NCI-H1417 treated with DMSO at 0.1 percent for 48 hours (cell line): ENCODE measurements at regions not wholly inside any gene's neighbourhood (a gene's known extent, or its start where the extent isn't known, plus 50 kb on each side); places are given as distances from the start of the nearest gene placed in this dataset.
"Not testable (repeated sequence)": the region's sequence is repeated elsewhere in the genome, so short reads cannot be mapped to it uniquely, and the experiment has no call there.

ENCODE experiments used
- DNase-seq: peaks from one replicate; lab custom pipeline; 2025; lab: John Stamatoyannopoulos, UW

DNA sequence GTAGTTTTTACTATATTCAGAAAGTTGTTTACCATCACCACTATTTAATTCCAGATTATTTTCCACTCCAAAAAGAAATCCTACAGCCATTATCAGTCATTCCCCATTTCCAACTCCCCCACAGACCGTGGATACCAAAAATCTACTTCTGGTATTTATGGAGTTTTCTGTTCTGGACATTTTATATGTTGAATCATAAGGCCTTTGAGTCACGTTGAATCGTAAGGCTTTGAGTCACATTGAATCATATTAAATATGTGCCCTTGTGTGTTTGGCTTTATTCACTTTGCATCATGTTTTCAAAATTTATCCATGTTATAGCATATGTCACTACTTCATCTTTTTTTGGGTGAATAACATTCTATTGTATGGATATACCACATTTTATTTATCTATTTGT lies 454.1 kb upstream of the NUDT12 start:
- no peak for DNase-seq

DNA sequence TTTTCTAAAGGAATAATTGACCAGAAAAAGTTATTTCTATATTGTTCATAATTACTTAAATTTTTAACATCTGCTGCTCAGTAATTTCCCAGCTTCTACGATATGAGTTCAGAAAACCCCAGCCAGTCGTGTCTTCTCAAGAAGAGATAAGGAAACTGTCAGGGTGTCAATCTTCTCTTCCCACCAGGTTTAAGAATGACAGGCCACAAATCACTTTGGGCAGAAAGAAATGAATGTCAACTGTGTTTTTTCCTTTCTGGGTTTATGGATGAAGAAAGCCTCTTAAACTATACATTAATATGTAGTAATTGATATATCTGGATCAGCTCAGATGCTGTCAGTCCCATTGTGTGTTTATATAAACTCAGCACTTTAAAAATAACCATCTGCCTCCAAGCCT lies 453.2 kb upstream of the NUDT12 start:
- no peak for DNase-seq

GRCh38 chr5:104002783-104003182 lies 440.2 kb upstream of the NUDT12 start:
- DNase-seq: not testable (repeated sequence)

DNA sequence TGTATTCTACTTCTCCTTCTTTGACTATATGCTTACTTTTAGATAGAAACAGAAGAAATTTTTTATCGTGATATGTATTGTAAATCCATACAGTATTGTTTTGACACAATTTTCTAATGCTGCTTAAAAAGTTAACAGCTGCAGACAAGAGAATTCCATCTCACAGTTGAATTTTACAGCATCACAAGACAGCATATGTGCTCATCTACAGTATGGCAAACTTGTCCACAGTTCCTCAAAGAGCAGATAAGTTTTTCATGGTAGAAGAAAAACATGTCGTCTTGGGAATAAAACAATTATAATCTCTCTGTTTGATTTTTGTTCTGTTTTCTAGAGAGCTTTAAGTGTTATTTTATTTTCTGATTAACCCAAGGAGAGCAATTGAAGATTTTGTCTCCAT lies 438.5 kb upstream of the NUDT12 start:
- DNase-seq: no peak

DNA sequence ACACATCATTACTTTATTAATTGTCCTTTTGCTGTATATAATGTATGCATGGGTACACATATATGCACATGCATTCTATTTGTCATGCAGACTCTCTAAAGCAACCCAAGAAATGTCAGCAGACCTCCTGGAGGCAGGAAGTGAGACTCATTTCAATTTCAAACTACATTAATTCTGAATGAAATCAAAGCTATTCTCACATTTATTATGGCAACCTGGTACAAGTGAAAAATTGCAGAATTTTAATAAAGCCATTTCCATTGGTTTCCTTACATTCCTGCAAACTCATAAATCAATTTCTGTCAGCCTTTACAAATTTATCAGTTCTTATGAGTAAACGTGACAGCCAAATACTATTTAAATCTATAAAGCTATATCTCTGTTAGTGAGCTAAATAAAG lies 430.4 kb upstream of the NUDT12 start:
- no peak for DNase-seq

DNA sequence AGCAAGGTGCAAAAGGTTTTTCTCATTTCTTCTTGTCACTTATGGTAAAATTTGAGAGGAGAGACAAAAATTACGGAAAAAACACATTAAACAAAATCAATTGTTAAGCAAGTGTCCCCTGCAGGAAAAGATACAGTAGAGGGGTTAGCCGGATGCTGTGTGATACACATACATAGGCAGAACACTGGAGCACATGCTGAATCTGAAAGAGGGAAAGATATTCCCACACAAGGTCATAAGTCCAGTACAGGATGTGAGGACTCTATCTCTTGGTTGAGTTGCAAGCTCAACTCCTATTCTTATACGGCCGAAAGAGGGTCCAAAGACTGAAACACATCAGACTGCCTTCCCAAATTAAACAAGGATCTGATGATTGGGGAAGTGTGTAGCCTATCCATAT lies 427.5 kb upstream of the NUDT12 start:
- no peak for DNase-seq

- no peak for DNase-seq
Measured at GRCh38 chr5:103981592-103981991, 419.0 kb upstream of the NUDT12 start.

DNA sequence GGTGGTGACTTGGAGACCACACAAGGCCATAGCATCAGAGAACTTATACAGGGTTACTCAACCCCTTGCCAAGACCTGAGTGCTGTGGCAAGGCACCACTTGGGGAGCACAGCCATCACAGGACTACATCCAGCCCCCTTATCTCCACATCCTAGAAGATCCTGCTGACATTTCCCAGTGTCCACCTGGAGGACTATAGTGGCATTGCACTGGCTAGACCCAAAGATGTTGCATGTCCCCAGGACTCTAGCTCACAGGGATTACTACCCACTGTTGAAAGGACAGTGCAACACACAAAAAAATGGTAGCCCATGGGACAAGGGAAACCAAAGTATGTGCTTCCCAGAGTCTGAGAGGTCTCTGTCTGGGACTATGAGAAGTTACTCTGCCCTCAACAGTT lies 411.1 kb upstream of the NUDT12 start:
- DNase-seq: no peak

GRCh38 chr5:103966295-103966694 lies 403.7 kb upstream of the NUDT12 start:
- DNase-seq: not testable (repeated sequence)

DNA sequence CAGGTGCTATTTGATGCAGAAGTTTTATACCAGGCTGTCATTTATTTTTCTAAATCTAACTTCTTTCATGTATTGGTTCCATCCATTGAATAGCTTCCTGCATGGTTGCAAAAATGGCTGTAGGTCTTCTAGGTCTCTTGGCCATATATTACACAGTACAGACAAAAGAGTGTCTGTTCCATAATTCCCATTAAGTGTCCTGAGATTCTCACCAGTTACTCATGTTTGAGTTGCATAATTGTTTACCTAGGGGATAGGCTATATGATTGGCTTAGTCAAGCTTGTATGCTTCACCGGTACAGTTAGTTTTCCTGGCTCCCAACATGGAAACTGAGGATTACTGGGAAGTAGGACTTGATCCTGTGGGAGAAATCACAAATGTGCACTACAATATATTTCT lies 399.4 kb upstream of the NUDT12 start:
- DNase-seq: no peak

GRCh38 chr5:103953601-103954382 lies 391.2 kb upstream of the NUDT12 start:
- DNase-seq: no peak

DNA sequence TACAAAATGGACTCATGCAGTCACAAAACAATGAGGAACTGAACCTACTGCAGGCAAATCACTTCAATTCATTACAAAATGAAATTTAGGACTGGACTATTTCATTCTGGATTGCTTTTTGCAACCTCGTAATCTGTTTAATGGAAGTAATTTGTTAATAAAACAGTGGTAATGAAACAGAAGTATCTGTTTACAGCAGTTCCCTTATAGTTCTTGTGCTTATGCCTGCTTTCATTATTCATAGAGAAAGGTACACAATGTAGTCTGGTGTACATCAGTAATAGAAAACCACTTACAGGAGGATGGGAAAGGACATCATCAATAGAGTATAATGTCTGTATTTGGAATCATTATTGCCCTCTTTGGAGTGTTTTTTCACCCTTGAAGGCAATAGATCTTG lies 389.2 kb upstream of the NUDT12 start:
- DNase-seq: no peak

DNA sequence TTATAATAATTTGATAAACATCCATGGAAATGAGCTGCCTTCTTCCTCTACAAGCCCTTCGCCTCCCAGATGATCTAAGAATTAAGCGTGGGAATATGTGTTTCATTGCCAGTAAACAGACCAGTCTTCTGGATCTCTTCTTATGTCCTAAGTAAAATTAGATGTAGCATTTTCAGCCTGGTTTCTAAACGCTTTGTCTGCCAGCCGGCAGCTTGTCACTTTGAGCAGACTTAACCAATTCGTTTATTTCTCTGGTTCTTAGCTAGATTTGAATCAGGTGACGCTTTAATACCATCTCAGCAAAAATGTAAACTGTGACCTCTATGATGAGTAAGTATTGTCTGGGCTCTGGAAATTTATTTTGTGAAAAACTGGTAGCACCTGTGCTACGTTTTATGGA lies 380.6 kb upstream of the NUDT12 start:
- DNase-seq: no peak

DNA sequence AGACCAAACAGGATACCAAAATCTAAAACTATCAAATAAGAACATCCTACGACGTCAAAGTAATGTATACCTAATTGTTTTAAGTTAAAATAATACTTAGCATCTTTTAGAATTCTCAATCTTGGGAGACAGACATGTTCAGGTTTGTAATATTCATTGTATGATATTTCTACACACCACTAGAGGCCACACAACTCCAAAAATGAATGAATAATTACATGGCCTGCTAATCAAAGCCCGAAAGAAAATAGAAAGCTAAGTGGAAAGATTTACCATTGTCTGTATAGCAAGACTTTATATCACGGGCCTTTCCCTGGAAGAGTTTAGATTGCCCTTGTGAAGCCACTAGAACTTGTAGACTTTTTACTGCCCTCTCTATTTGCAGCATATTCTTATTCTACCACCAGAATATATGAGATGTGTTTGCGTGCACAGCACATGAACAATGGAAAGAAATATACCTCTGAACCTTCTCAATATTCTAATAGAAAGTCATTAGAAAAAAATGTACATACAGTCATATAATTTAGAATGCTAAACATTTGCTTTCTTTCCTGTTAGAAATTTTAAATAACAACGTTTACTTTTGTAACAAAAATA lies 380.1 kb upstream of the NUDT12 start:
- no peak for DNase-seq

- no peak for DNase-seq
Measured at GRCh38 chr5:103941596-103941995, 379.0 kb upstream of the NUDT12 start.

DNA sequence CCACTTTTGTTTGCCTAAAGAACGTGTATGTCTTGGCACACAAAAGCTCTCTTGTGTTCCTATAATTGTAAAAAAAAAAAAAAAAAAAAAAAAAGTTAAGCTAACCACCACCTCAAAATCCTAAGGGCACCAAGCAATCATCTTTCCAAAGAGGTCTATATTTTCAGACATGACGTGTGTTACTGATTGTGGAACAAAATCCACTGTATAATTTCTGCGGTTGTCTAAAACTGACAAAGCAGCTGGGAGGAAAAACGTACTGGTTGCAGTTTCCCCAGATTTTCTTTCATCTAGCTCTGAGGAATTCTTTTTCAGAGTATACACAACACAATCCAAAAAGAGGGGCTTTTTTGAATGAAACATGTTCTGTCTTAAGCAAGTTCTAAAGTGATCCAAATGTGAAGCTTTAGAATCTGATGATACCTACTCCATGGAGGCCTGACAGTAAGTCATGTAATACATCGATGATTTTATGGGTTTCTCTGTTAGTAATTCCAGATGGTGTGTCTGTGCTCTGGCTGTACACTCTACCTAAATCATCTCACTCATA lies 375.6 kb upstream of the NUDT12 start:
- no peak for DNase-seq

GRCh38 chr5:103929338-103930013 lies 366.9 kb upstream of the NUDT12 start:
- DNase-seq: no peak

- DNase-seq: no peak
Measured at GRCh38 chr5:103927739-103928138, 365.1 kb upstream of the NUDT12 start.

DNA sequence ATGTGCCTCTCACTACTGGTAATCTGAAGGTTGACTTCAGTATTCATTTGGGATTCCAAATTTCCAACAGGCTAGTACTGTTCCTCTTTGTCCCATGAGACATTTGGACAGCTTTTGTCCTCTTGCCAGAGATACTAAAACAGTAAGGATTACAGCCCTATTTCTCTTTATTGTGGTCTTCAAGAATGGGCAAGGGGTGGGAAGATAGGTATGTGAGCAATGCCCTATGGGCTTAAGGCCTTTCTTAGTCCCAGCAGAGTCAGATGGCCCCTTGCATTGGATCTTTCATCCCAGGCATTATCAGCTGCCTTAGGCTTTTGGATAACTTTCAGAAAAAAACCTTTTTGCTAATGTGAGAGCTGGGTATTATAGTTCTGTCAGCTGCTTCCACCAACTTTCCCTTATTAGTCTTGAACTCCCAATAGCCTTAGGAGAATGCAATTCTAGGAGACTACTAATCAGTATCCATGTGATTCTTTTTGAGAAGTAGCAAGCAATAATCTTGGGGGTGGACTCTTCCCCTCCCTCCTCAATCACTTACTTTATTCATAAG lies 361.1 kb upstream of the NUDT12 start:
- no peak for DNase-seq

- DNase-seq: no peak
Measured at GRCh38 chr5:103919506-103919905, 356.9 kb upstream of the NUDT12 start.

GRCh38 chr5:103918668-103919367 lies 356.2 kb upstream of the NUDT12 start:
- no peak for DNase-seq

- no peak for DNase-seq
Measured at GRCh38 chr5:103915081-103915480, 352.5 kb upstream of the NUDT12 start.
